Hindlimb muscle (tissue), 1 donor: ENCODE measurements at regions not wholly inside any gene's neighbourhood (a gene's known extent, or its start where the extent isn't known, plus 50 kb on each side); places are given as distances from the start of the nearest gene placed in this dataset.
"Not testable (repeated sequence)": the region's sequence is repeated elsewhere in the genome, so short reads cannot be mapped to it uniquely, and the experiment has no call there.

Experiments
- DNase-seq: peaks from one replicate; pipeline ENCODE4 v3.0.0-alpha.2; 2013

DNA sequence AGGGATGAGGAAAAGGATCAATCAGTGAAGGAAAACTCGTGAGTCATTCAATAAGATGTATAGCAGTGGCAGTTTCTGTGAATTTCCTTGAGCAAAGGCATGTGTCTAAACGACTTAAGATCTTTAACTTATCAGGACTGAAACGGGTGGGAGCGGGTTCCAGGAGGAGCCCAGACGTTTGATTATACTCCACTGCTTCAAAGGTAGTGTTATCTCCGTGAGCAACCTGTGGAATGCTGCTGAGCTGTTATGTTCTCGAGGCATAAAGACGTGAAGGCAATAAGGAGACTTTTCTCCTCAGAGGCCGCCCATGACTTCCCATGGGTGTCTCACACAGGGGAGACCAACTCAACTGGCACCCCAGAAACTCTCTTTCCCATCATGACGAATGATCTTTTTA, 72.7 kb upstream of the DLGAP1 start:
- DNase-seq = not testable (repeated sequence)

DNA sequence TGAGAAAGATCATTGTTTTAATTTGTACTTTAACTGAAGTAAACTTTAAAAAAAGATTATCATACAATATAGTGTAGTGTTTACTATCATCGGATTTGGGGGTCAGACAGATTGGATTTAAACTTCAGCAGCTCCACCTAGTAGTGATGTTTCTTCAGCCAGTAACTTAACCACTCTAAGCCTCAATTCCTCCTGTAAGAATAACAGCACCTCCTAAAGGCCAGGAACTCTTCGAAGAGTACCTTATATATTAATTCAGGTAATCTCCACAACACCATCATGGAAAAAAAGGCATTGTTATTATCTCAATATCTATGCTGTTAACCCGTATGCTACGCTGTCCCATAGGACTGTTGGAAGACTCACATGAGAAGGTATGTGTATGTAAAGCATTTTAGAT, 69.0 kb upstream of the DLGAP1 start:
- no peak for DNase-seq

DNA sequence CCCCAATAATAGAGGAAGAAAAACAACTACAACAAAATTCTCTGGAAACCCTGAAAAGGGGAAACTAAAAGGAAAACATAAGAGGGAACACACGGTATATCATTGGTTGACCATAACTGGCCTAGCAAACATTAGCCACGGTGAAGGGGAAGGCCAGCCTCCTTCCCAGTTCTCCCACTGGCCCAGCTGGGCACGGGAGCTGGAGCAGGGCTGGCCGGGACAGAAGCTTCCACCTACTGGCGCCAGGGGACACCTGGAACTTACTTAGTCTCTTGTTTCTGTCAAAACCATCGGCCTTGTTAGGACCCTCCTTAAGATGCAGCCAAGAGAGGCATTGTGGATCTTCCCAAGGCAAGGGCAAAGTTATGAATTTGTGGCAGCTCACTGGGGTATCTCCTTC, 56.1 kb upstream of the DLGAP1 start:
- DNase-seq = no peak

DNA sequence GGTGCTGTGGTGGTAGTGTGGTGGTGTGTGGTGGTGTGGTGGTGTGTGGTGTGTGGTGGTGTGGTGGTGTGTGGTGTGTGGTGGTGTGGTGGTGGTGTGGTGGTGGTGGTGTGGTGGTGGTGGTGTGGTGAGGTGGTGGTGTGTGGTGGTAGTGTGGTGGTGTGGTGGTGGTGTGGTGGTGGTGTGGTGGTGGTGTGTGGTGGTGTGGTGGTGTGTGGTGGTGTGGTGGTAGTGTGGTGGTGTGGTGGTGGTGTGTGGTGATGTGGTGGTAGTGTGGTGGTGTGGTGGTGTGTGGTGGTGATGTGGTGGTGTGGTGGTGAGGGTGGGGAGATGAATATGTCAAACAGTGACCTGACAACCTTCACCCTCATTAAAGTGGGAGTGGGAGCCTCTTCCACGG, 55.6 kb upstream of the DLGAP1 start:
- no peak for DNase-seq

DNA sequence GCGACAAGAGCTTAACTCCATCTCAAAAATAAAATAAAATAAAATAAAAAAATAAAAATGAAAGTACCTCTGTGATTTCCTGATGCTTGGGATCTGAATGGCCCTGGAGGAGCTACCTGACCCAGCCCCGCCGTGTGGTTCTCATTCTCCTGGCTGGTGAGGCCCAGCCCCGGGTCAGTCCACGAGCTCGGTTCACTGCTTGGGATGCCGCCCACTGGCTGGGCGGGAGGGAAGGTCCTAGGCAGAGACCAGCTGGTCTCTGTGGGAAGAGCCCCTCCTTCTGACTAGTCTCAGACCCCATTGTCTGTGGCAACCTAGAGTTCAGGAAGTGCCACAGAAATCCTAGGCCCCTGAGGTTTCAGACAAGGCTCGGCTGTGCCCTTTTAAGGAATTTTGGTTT, 55.1 kb upstream of the DLGAP1 start:
- DNase-seq = no peak
